ENCODE measurements at regions not wholly inside any gene's neighbourhood (a gene's known extent, or its start where the extent isn't known, plus 50 kb on each side); places are given as distances from the start of the nearest gene placed in this dataset.

DNA sequence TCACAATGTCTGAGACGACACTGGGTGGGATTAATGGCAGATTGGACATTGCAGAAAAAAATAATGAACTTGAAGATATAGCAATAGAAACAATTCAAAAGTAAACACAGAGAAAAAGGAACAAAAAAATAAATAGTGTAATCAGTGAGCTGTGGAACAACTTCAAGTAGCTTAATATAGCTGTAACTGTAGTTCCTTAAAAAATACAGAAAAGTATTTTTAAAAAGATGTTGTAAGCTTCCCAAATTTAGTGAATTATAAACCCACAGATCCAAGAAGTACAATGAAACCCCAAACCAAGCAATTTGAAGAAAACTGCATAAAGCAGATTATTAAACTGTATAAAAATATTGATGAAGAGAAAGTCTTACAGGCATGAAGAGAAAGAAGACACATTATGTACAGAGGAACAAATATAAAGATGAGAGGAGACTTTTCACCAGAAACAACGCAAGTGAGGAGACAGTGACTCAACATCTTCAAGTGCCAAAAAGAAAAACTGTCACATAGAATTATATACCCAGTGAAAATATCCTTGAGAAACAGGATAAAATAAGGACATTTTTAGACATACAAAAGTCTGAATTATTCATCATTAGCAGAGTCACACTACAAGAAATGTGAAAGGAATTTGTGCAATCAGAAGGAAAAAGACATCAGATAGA, 176.4 kb downstream of the NFKBIZ start:
- no peak for TF ChIP-seq POLR2A (IDR thresholded peaks at IDR 0.05)
- TF ChIP-seq, protein P1, sequence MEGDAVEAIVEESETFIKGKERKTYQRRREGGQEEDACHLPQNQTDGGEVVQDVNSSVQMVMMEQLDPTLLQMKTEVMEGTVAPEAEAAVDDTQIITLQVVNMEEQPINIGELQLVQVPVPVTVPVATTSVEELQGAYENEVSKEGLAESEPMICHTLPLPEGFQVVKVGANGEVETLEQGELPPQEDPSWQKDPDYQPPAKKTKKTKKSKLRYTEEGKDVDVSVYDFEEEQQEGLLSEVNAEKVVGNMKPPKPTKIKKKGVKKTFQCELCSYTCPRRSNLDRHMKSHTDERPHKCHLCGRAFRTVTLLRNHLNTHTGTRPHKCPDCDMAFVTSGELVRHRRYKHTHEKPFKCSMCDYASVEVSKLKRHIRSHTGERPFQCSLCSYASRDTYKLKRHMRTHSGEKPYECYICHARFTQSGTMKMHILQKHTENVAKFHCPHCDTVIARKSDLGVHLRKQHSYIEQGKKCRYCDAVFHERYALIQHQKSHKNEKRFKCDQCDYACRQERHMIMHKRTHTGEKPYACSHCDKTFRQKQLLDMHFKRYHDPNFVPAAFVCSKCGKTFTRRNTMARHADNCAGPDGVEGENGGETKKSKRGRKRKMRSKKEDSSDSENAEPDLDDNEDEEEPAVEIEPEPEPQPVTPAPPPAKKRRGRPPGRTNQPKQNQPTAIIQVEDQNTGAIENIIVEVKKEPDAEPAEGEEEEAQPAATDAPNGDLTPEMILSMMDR (IDR thresholded peaks at IDR 0.05), result no peak
